Transverse colon (tissue), 3 donors: ENCODE measurements at regions not wholly inside any gene's neighbourhood (a gene's known extent, or its start where the extent isn't known, plus 50 kb on each side); places are given as distances from the start of the nearest gene placed in this dataset.
A peak's percentile ranks its signal among the peaks of the same experiment; 100 is the strongest.

Source experiments
- CTCF ChIP-seq, 5 experiments: fragments of 200-600 bp in 3 of 5; fragments of 450-650 bp in 2 of 5; sonication (generic) in 3 of 5; IDR thresholded peaks; 1 replicate in 2 of 5; 2 replicates in 3 of 5; pipeline ENCODE4 v1.5.1; 2016 to 2017; ENCODE audit warnings: antibody characterized with exemption in 5 of 5, inconsistent platforms in 3 of 5, mild to moderate bottlenecking in 2 of 5, moderate library complexity in 1 of 5
- EP300 ChIP-seq: sonication (generic); formaldehyde crosslinking; IDR thresholded peaks from one replicate; pipeline ENCODE4 v1.6.1; 2017; ENCODE audit warnings: antibody characterized with exemption, low read depth
- POLR2A ChIP-seq: fragments of 450-650 bp; IDR thresholded peaks from one replicate; pipeline ENCODE4 v1.6.1; 2016; ENCODE audit warnings: antibody characterized with exemption, mild to moderate bottlenecking, moderate library complexity

GRCh38 chr16:82439678-82440293, 187.0 kb upstream of the CDH13 start:
- TF ChIP-seq POLR2A = no peak
- no peak for TF ChIP-seq EP300
- peak in 2 of 5 experiments; percentile 16 to 27 for TF ChIP-seq CTCF (IDR thresholded peaks at IDR 0.05)
